ENCODE measurements at regions not wholly inside any gene's neighbourhood (a gene's known extent, or its start where the extent isn't known, plus 50 kb on each side); places are given as distances from the start of the nearest gene placed in this dataset.

DNA sequence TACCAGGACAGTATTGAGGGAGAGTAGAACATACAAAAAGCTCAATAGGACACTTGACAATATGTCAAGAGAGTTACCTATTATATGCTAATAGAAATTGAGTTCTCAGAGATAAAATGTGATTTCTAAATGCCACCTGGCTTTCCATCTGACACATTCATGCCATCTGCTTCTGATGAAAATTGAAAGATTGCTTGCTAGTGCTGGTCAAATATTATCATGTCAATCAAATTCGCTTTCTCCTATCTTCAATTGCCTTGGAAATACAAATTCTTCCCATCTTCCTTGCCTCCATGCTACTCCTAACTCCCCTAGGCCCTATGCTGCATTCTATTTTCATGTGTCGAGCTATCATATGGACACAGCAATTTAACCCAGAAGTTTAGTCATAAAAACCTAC is 1076.9 kb downstream of the ARAP2 start:
- TF ChIP-seq, protein P1, sequence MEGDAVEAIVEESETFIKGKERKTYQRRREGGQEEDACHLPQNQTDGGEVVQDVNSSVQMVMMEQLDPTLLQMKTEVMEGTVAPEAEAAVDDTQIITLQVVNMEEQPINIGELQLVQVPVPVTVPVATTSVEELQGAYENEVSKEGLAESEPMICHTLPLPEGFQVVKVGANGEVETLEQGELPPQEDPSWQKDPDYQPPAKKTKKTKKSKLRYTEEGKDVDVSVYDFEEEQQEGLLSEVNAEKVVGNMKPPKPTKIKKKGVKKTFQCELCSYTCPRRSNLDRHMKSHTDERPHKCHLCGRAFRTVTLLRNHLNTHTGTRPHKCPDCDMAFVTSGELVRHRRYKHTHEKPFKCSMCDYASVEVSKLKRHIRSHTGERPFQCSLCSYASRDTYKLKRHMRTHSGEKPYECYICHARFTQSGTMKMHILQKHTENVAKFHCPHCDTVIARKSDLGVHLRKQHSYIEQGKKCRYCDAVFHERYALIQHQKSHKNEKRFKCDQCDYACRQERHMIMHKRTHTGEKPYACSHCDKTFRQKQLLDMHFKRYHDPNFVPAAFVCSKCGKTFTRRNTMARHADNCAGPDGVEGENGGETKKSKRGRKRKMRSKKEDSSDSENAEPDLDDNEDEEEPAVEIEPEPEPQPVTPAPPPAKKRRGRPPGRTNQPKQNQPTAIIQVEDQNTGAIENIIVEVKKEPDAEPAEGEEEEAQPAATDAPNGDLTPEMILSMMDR (IDR thresholded peaks at IDR 0.05), result no peak
- Mint-ChIP-seq H3K9me3 (no peaks in the 10 kb centered on the region), H3K27ac (no peak overlapping the region), H3K4me1 (no peaks in the 10 kb centered on the region), H3K36me3 (ENCODE audit: low read depth) (no peaks in the 10 kb centered on the region), H3K4me3 (no peak overlapping the region), H3K27me3 (no peaks in the 10 kb centered on the region)
- ChIA-PET POLR2A (no interaction called here), CTCF (no interaction called here)
- intact Hi-C loops (cut with micrococcal nuclease), result no loop called here
- DNase-seq (no peak), ATAC-seq (ENCODE audit: low read depth) (no peak)

DNA sequence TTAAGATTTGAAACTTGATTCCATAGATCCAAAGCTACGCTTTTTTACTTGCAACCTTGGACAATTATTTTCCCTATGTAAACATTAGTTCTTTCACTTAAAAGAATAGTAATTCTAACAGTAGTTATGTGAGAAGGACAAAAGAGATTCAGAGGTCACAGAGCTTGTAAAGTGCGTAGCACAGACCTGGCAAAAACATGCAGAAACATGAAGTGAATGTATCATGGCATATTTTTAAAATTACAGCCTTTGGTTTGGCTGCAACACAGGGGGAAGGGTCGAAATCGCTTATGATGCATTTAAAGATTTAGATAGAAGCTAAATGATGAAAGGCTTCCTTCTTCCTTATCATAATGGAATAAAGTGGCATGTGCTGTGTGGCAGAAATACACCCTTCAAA is 1068.8 kb downstream of the ARAP2 start:
- Mint-ChIP-seq H3K9me3 (no peaks in the 10 kb centered on the region), H3K36me3 (ENCODE audit: low read depth) (no peaks in the 10 kb centered on the region), H3K27me3 (no peaks in the 10 kb centered on the region), H3K27ac (no peak overlapping the region), H3K4me3 (no peak overlapping the region), H3K4me1 (no peaks in the 10 kb centered on the region)
- ChIA-PET CTCF (no interaction called here), POLR2A (no interaction called here)
- TF ChIP-seq, protein P1 (IDR thresholded peaks at IDR 0.05), result no peak
- DNase-seq (no peak), ATAC-seq (ENCODE audit: low read depth) (no peak)
- intact Hi-C loops (cut with micrococcal nuclease), result no loop called here

DNA sequence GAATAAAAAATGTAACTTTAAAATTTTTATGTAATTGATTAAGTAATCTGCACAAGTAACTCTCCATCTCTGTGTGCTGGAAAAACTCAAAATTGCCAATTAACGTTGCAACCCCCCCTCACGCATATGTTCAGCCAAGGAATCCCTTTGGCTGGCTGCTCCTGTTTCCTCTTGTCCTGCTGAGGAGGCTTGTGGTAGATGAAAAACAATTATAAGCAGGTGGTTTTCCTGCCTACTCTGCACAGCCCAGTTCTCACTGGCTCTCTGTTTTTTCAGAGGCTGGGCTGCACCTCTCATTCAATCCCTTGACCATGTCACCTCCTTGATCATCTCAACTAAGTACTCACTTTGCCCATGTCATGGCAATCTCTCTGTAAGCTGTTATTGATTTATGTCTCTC is 1068.4 kb downstream of the ARAP2 start:
- H3K4me3 Mint-ChIP-seq, result no peak overlapping the region
- no peaks in the 10 kb centered on the region for H3K4me1 Mint-ChIP-seq
- ATAC-seq (ENCODE audit: low read depth) (no peak), DNase-seq (no peak)
- H3K36me3 Mint-ChIP-seq (ENCODE audit: low read depth), result no peaks in the 10 kb centered on the region
- H3K9me3 Mint-ChIP-seq, result no peaks in the 10 kb centered on the region
- CTCF ChIA-PET, result no interaction called here
- TF ChIP-seq, protein P1 (IDR thresholded peaks at IDR 0.05), result no peak
- POLR2A ChIA-PET, result no interaction called here
- intact Hi-C loops (cut with micrococcal nuclease), result no loop called here
- no peak overlapping the region for H3K27ac Mint-ChIP-seq
- H3K27me3 Mint-ChIP-seq, result no peaks in the 10 kb centered on the region

DNA sequence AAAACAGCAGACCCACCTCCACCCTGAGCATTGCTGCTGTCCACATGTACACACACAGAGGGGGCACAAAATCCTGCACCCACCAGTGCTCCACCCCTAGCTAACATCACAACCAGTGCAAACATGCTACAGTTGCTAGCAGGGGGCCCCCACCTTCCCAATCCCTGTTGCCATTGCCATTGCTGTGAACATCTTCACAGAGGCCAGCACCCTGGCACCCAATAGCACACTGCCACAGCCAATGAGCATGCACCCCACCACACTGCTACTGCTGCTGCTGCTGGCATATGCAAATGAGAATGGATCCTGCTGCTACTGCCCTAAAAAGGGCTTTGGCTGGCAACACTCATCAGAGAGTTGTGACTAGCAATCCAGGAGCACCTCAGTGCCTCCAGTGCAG is 1061.9 kb downstream of the ARAP2 start:
- TF ChIP-seq, protein P1 (IDR thresholded peaks at IDR 0.05), result no peak
- no peak for ATAC-seq (ENCODE audit: low read depth)
- no peak for DNase-seq
- ChIA-PET POLR2A (no interaction called here), CTCF (no interaction called here)
- intact Hi-C loops (cut with micrococcal nuclease), result no loop called here
- Mint-ChIP-seq H3K4me1 (no peaks in the 10 kb centered on the region), H3K27ac (no peak overlapping the region), H3K9me3 (peaks cover 8% of the 10 kb centered on the region), H3K36me3 (ENCODE audit: low read depth) (no peaks in the 10 kb centered on the region), H3K4me3 (no peak overlapping the region), H3K27me3 (no peaks in the 10 kb centered on the region)

DNA sequence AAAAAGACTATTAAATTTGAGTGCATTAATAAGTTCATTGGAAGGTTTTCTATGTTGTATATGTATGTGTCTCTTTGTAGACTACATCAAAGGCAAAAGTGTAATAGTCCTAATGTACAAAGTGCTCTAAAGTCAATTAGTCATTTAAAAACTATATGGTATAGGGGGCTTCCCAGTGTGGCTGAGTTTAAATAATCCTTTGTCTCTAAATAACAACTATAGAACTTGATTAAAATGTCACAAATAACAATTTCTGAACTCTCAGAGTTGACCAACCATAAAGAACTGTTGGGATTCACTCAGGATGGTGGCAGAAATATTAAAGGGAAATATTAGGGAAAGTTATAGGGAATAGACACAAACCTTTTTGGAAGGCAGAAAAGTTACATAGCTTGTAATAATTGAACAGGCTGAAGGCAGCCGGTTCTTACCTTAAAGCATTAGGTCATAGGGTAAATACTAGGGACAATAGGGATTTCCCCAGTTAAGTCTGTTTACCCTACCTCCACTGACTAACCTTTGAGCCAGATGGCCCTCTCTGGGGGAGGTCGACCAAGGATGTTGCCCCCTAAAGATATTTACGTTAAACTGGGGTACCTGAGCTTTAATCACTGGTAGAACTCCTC is 1054.2 kb downstream of the ARAP2 start:
- CTCF ChIA-PET, result no interaction called here
- TF ChIP-seq, protein P1 (IDR thresholded peaks at IDR 0.05), result no peak
- Mint-ChIP-seq H3K9me3 (peaks cover 1% of the 10 kb centered on the region), H3K36me3 (ENCODE audit: low read depth) (no peaks in the 10 kb centered on the region), H3K27me3 (no peaks in the 10 kb centered on the region), H3K27ac (no peak overlapping the region), H3K4me3 (no peak overlapping the region), H3K4me1 (no peaks in the 10 kb centered on the region)
- no peak for DNase-seq
- no peak for ATAC-seq (ENCODE audit: low read depth)
- intact Hi-C loops (cut with micrococcal nuclease), result no loop called here
- POLR2A ChIA-PET, result no interaction called here

Data from activated B cell treated with CpG ODN at 0.5 μM for 24 hours (primary cell).